ENCODE measurements at regions not wholly inside any gene's neighbourhood (a gene's known extent, or its start where the extent isn't known, plus 50 kb on each side); places are given as distances from the start of the nearest gene placed in this dataset.

DNA sequence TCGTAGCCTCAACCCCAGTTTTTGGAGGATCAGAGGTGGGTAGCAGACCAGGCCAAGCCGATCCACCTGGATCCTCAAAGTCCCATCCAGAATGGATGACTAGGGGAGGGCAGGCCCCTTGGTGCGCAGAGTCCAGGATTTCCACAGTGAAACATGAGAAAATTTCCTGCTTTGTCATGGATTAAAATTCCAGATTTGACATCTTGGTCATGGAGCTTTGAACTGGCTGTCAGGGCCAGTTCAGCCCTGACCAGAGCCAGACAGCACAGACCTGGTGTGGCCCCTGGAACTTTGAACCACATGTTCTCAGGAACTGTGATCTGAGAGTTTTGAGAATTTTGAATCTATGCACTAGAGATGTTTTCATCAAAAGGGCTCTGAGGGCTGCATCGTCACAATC, 177.5 kb downstream of the MN1 start:
- no peaks in the 10 kb centered on the region for H3K36me3 ChIP-seq
- no peaks in the 10 kb centered on the region for H3K27me3 ChIP-seq
- H3K27ac ChIP-seq: no peak overlapping the region
- no peak overlapping the region for H3K4me3 ChIP-seq
- no peak for TF ChIP-seq CTCF (IDR thresholded peaks at IDR 0.05)
- no peaks in the 10 kb centered on the region for H3K4me1 ChIP-seq
- DNase-seq (ENCODE audit: low spot score): no peak
- H3K9me3 ChIP-seq: peaks cover 0 to 9% of the 10 kb centered on the region in 2 donors

DNA sequence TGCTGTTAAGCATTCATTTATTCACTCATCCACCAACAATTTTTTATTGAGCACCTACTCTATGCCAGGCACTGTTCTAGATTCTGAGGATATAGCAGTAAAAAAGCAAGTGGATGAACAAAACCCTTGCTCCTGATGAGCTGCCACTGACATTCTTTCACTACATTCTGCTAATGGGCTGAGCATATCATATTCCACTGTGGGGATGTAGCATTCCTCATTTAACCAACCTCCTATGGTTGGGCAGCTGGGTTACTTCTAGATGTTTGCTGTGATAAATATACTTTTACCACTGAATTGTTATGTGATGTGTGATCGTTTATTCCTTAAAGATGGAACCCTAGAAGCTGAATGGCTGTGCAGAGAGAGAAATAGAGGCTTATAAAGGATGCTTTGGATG, 176.9 kb downstream of the MN1 start:
- Histone ChIP-seq H3K36me3 (no peaks in the 10 kb centered on the region), H3K27me3 (no peaks in the 10 kb centered on the region), H3K9me3 (peaks cover 0 to 2% of the 10 kb centered on the region in 2 donors), H3K4me1 (no peaks in the 10 kb centered on the region), H3K4me3 (no peak overlapping the region), H3K27ac (no peak overlapping the region)
- no peak for DNase-seq (ENCODE audit: low spot score)
- no peak for TF ChIP-seq CTCF (IDR thresholded peaks at IDR 0.05)

DNA sequence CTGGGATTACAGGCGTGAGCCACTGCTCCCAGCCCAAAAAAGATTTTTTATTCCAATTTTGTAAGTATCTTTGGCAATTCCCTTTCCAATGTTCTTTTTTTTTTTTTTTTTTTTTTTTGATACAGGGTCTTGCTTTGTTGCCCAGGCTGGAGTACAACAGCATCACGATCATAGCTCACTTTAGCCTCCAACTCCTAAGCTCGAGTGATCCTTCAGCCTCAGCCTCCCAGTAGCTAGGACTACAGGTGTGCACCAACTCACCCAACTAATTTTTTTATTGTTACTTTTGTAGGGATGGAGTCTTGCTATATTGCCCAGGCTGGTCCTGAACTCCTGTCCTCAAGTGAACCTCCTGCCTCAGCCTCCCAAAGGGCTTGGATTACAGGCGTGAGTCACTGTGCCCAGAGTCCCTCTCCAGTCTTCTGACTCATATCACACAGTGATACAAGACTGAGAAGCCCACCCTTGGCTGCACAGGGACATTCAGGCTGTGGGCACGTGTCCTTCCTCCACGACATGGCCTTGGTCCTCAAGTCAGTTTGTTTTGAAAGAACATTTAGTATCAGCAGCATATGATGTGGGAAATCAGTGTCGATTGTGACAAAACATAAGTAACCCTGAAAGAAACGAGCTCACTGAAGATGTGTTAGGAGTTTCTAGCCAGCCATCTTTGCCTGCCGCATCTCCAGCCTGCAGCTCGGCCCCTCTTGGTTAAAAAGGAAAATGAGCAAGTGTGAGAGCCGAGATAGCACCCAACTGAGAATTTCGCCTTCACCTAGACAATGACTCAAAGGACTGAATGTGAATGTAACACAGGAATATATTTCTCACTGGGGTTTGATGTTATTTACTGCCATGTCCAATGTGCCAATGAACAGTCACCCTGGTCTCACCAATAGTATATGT, 175.5 kb downstream of the MN1 start:
- H3K36me3 ChIP-seq: no peaks in the 10 kb centered on the region
- TF ChIP-seq CTCF (IDR thresholded peaks at IDR 0.05): no peak
- DNase-seq (ENCODE audit: low spot score): no peak
- no peaks in the 10 kb centered on the region for H3K4me1 ChIP-seq
- no peaks in the 10 kb centered on the region for H3K9me3 ChIP-seq
- no peak overlapping the region for H3K4me3 ChIP-seq
- H3K27ac ChIP-seq: no peak overlapping the region
- H3K27me3 ChIP-seq: no peaks in the 10 kb centered on the region

DNA sequence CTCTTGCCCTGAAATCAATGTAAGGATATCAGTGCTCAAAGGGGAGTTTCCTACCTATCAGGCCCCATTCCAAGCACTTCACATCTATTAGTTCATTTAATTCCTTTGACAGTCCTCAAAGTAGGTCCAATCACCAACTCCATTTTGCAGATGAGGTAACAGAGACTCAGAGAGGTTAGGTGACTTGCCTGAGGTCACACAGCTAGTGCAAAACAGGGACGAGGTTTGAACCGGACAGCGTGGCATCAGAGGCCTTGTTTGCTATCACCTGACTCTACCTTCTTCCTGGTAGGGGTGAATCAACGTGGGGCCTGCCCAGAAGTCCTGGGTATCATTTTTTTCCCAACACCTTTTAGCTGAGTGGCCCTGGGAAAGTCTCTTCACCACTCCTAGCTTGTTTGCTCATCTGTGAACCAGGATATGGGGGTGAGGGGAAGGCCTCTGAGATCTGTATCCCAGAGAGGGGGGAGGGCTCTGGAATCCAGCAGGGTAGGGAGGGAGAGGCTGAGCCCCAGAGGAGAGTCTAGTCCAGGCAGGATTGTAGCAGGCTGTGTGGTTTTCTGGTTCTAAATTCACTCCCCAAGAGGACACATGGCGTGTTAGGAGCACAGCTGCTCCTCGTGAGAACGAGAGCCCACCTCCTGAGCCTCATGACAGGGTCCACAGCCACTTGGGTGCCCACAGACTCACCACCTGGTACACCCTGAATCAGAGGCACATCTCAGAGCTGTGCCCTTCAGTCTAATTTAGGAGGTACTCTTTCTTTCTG, 174.7 kb downstream of the MN1 start:
- Histone ChIP-seq H3K9me3 (no peaks in the 10 kb centered on the region), H3K4me3 (no peak overlapping the region), H3K27ac (no peak overlapping the region), H3K36me3 (no peaks in the 10 kb centered on the region), H3K4me1 (no peaks in the 10 kb centered on the region), H3K27me3 (no peaks in the 10 kb centered on the region)
- no peak for DNase-seq (ENCODE audit: low spot score)
- TF ChIP-seq CTCF (IDR thresholded peaks at IDR 0.05): no peak

DNA sequence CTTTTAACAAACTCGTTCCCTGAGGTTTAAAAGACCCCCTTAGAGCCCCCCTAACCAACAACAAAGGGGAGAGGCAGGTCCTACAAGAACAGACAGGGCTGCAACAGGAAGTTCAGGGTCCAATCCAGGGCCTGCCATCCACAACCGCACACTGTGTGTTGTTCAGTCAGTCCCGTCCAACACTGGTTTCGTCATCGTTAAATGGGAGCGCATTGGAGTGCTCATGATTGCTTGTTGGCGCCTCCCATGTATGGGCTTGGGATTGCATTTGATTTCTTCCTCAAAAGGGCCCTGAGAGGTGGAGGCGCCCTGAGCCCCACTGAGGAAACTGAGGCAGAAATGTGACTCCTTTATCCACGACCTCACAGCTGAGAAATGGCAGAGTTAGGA, 174.1 kb downstream of the MN1 start:
- Histone ChIP-seq H3K4me1 (no peaks in the 10 kb centered on the region), H3K27ac (no peak overlapping the region), H3K27me3 (no peaks in the 10 kb centered on the region), H3K4me3 (no peak overlapping the region), H3K36me3 (no peaks in the 10 kb centered on the region), H3K9me3 (no peaks in the 10 kb centered on the region)
- no peak for DNase-seq (ENCODE audit: low spot score)
- TF ChIP-seq CTCF (IDR thresholded peaks at IDR 0.05): no peak

Measured in right atrium auricular region (tissue), 2 donors.